ENCODE measurements at regions not wholly inside any gene's neighbourhood (a gene's known extent, or its start where the extent isn't known, plus 50 kb on each side); places are given as distances from the start of the nearest gene placed in this dataset.

DNA sequence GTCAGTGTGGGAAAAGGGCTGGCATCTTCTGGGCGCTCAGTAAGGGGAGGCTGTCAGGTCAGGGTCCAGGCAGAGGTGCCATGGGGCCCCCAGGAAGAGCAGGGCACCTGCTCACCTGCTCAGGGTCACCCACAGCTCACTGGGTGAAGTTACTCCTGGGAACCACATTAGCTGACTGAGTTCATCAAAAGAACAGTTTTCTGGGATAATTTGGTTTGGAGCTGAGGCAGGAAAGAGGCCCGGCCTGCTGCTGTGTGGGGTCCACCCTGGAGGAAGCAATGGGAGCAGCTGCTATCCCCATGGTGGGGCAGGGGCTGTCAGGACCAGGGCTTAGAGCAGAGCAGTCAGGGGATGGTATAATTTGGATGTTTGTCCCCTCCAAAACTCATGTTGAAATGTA lies 97.2 kb upstream of the GPC1 start:
- no peaks in the 10 kb centered on the region for H3K9me3 ChIP-seq
- WGBS, 2 donors: 86 to 95% methylated on average over 2 of the region's 2 CpGs
- H3K27me3 ChIP-seq: no peaks in the 10 kb centered on the region
- FAIRE-seq: no peak
- no peak overlapping the region for H3K4me3 ChIP-seq
- TF ChIP-seq, protein P1, sequence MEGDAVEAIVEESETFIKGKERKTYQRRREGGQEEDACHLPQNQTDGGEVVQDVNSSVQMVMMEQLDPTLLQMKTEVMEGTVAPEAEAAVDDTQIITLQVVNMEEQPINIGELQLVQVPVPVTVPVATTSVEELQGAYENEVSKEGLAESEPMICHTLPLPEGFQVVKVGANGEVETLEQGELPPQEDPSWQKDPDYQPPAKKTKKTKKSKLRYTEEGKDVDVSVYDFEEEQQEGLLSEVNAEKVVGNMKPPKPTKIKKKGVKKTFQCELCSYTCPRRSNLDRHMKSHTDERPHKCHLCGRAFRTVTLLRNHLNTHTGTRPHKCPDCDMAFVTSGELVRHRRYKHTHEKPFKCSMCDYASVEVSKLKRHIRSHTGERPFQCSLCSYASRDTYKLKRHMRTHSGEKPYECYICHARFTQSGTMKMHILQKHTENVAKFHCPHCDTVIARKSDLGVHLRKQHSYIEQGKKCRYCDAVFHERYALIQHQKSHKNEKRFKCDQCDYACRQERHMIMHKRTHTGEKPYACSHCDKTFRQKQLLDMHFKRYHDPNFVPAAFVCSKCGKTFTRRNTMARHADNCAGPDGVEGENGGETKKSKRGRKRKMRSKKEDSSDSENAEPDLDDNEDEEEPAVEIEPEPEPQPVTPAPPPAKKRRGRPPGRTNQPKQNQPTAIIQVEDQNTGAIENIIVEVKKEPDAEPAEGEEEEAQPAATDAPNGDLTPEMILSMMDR (IDR thresholded peaks at IDR 0.05): no peak
- no peak for ATAC-seq
- H3K4me1 ChIP-seq: no peaks in the 10 kb centered on the region
- no peak overlapping the region for H3K27ac ChIP-seq
- intact Hi-C loops (cut with DNase I): no loop called here
- DNase-seq: no peak
- H3K36me3 ChIP-seq: no peaks in the 10 kb centered on the region

DNA sequence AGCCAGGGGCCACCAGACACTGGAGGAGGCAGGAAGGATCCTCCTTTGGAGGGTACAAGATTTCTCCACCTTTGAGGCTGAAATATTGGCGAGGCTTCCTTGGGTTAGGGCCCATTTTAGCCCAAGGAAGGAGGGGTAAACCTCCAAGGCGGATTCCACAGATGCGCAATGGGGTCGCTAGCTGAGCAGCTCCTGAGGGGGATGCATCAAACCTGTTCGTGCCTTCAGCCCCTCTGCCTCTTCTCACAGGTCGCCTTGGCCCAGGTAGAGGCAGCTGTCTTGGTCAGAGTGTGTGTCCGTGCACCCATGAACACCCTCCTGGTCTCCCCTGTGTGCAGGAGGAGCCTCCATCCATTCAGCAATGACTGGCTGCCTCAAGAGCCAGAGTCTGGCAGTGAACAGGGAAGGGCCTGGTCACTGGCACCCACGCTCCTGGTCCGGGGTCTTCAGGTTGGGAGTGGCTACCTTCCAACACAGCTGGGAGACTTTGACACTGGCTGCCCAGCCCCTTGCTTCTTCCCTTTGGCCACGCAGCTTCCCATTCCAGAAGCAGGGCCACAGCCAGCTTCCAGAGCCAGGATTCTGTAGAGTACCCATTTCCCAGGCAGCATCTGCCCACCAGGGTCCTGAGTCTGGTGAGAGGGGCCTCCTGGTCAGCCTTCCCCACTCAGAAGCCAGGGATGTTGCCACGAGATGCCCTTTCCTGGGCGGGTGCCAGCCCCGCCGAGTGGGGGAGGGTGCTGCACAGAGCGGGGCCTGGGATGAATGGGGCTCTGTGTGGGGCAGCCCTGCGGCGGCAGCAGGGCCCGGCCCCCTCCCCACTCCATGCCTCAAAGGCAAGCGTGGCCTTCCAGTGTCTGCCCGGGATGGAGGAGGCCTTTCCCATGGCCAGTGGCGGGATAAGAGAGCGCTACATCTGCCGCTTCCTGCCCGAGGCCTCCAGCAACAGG lies 95.8 kb upstream of the GPC1 start:
- intact Hi-C loops (cut with DNase I): loop anchor here in 1 of 3 donors (10.0 kb wide), 1 partner anchor 115 kb away; no protein-coding TSS in a partner anchor
- peak in 2 of 6 donors; percentile 55 to 60 for DNase-seq

DNA sequence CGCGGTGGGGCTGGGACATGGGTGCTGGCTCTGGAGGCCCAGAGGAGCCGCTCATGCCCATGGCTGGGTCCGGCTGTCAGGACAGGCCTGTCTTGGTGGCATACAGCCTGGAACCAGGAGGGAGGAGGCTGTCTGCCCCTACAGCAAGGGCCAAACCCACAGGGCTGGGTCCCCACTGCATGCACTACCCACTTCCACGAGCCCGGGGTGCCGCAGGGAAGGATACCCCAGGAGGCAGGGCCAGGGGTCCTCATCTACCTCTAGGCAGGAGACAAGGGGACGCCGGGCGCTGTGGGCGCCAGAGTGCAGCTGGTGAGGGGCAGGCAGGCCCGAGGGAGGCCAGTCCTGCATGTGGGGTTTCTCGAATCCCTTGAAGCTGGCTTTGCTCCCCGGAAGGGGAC lies 95.1 kb upstream of the GPC1 start:
- ATAC-seq: no peak
- FAIRE-seq: no peak
- intact Hi-C loops (cut with DNase I): loop anchor here in 1 of 3 donors (10.0 kb wide), 1 partner anchor 116 kb away; no protein-coding TSS in a partner anchor
- TF ChIP-seq, protein P1 (IDR thresholded peaks at IDR 0.05): no peak
- no peak overlapping the region for H3K4me3 ChIP-seq
- no peak overlapping the region for H3K27ac ChIP-seq
- no peaks in the 10 kb centered on the region for H3K9me3 ChIP-seq
- no peaks in the 10 kb centered on the region for H3K4me1 ChIP-seq
- no peaks in the 10 kb centered on the region for H3K27me3 ChIP-seq
- no peaks in the 10 kb centered on the region for H3K36me3 ChIP-seq
- peak in 2 of 6 donors; percentile 49 to 59 for DNase-seq
- WGBS, 2 donors: 89 to 93% methylated on average over 13 to 14 of the region's 14 CpGs

More for the DNA sequence above, 95.8 kb upstream of the GPC1 start:
- no peak overlapping the region for H3K4me3 ChIP-seq
- TF ChIP-seq, protein P1 (IDR thresholded peaks at IDR 0.05): no peak
- no peaks in the 10 kb centered on the region for H3K36me3 ChIP-seq
- FAIRE-seq (no peak), ATAC-seq (no peak)
- 79 to 81% methylated on average over 22 to 24 of the region's 24 CpGs for WGBS, 2 donors
- no peaks in the 10 kb centered on the region for H3K9me3 ChIP-seq
- no peaks in the 10 kb centered on the region for H3K4me1 ChIP-seq
- no peaks in the 10 kb centered on the region for H3K27me3 ChIP-seq
- no peak overlapping the region for H3K27ac ChIP-seq

DNA sequence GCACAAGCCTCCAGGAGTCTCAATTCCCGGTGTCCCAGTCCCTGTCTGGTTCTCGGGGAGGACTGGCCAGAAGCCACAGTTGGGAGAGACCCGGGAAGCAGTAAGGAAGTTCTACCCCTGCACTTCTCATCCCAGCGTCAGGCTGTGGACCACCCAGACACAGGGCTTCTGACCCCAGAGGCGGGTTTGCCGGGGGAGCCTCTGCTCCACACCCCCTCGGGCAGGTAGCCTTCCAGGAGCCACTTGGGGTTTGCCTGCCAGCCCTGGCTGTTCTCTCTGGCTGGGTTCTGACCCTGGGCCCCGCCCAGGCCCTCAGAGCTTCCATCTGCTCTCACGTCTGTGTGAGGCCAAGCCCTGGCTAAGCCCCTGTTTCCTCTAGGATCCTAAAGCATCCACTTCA lies 94.4 kb upstream of the GPC1 start:
- peak in 2 of 6 donors; percentile 27 to 32 for DNase-seq
- WGBS, 2 donors: 71 to 85% methylated on average over 9 of the region's 9 CpGs
- H3K4me1 ChIP-seq: no peaks in the 10 kb centered on the region
- H3K9me3 ChIP-seq: no peaks in the 10 kb centered on the region
- no peak overlapping the region for H3K4me3 ChIP-seq
- no peaks in the 10 kb centered on the region for H3K36me3 ChIP-seq
- TF ChIP-seq, protein P1 (IDR thresholded peaks at IDR 0.05): no peak
- no peak for FAIRE-seq
- ATAC-seq: no peak
- no peaks in the 10 kb centered on the region for H3K27me3 ChIP-seq
- intact Hi-C loops (cut with DNase I): loop anchor here in 1 of 3 donors (10.0 kb wide), 1 partner anchor 116 kb away; no protein-coding TSS in a partner anchor
- no peak overlapping the region for H3K27ac ChIP-seq

All from pancreas (tissue), 10 donors.